Ovary (tissue), 3 donors: ENCODE measurements at regions not wholly inside any gene's neighbourhood (a gene's known extent, or its start where the extent isn't known, plus 50 kb on each side); places are given as distances from the start of the nearest gene placed in this dataset.

ENCODE experiments used
- CTCF ChIP-seq, 3 donors: fragments of 450-650 bp in 2 of 3; fragments of 200-600 bp in 1 of 3; IDR thresholded peaks; one replicate each; pipeline versions ENCODE4 v1.5.1 to v1.8.0; 2016 to 2022; ENCODE audit warnings: antibody characterized with exemption in 3 of 3, mild to moderate bottlenecking in 1 of 3
- EP300 ChIP-seq: sonication (generic); formaldehyde crosslinking; IDR thresholded peaks from one replicate; pipeline ENCODE4 v1.6.1; 2017; ENCODE audit warnings: antibody characterized with exemption
- donor health status: DM: no; HTN: no; CAD: no.

DNA sequence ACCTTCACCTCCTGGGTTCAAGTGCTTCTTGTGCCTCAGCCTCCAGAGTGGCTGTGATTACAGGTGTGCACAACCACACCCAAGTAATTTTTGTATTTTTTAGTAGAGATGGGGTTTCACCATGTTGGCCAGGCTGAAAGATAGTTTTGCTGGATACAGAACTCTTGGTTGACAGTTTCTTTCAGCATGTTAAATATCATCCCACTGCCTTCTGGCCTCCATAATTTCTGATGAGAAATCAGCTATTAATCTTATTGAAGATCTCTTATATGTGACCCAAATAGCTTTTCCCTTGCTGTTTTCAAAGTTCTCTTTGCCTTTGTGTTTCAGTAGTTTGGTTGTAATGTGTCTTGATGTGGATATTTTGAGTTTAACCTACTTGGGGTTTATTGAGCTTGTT lies 50.3 kb upstream of the BRD7 start:
- TF ChIP-seq CTCF (IDR thresholded peaks at IDR 0.05) (no peak), EP300 (no peak)
